Smooth muscle cell of the brain vasculature (primary cell): ENCODE measurements at regions not wholly inside any gene's neighbourhood (a gene's known extent, or its start where the extent isn't known, plus 50 kb on each side); places are given as distances from the start of the nearest gene placed in this dataset.
"Not testable (repeated sequence)": the region's sequence is repeated elsewhere in the genome, so short reads cannot be mapped to it uniquely, and the experiment has no call there.

Source experiments
- DNase-seq: peaks from one replicate; pipeline ENCODE4 v3.0.0-alpha.2; 2012; ENCODE audit warnings: low read depth, low spot score

GRCh38 chr5:27220752-27221151 lies 182.4 kb upstream of the CDH9 start:
- DNase-seq: no peak

GRCh38 chr5:27217977-27218376 lies 179.6 kb upstream of the CDH9 start:
- no peak for DNase-seq

DNA sequence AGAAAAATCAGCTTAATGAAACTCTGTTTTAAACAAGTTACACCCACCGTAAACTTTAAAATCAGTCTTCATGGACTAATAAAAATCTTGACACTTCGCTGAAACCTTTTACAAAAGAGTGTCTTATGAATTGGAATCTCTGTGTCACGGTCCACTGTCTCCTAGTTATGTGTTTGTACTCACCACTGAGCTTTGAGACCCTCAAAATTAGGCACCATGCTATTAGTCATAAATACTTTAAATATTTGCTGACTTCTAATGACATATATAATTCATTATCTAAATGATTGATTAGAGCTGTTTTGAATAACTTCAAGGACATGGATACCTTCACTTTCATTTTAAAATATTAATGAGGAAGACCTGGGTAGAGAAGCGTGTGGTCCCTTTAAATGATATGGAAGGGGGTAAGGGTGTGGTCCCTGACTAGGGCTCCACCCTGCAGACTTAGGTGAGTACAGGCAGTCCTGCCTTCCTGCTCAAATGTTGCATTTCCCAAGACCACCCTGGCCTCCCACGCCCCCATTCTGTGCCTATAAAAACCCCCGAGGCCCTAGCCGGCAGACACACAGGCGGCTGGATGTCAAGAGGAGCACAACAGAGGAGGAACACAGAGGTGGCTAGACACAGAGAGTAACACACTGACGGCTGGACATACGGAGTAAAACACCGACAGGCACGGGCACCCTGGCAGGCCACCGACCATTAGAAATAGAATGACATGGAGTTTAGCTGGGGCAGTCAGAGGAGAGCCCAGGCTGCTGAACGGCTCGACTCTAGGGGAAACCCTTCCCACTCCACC lies 179.0 kb upstream of the CDH9 start:
- no peak for DNase-seq

- no peak for DNase-seq
These were observed 178.1 kb upstream of the CDH9 start for GRCh38 chr5:27216367-27216950.

GRCh38 chr5:27208051-27208450 lies 169.7 kb upstream of the CDH9 start:
- no peak for DNase-seq

DNA sequence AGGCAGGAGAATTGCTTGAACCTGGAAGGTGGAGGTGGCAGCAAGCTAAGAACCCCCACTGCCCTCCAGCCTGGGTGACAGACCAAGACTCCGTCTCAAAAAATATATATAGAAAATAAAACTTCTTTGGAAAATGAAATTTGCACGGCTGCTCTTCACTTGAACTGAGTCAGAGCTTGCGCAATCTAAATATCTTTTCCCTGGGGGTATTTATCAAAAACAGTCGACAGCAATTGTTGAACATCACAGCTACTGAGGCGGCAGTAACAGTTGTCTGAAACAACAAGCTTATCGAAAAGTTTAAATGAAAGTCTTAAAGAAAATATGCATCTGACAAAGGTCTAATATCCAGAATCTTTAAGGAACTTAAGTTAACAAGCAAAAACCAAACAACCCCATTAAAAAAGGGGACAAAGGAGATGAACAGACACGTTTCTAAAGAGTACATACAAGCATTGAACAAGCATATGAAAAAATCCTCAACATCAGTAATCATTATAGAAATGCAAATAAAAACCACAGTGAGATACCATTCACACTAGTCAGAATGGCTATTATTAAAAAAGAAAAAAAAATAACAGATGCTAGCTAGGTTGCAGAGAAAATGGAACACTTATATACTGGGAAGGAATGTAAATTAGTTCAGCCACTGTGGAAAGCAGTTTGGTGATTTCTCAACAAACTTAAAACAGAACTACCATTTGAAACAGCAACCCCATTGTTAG lies 153.6 kb upstream of the CDH9 start:
- no peak for DNase-seq

- DNase-seq: no peak
These were observed 134.3 kb upstream of the CDH9 start for GRCh38 chr5:27172693-27173092.

DNA sequence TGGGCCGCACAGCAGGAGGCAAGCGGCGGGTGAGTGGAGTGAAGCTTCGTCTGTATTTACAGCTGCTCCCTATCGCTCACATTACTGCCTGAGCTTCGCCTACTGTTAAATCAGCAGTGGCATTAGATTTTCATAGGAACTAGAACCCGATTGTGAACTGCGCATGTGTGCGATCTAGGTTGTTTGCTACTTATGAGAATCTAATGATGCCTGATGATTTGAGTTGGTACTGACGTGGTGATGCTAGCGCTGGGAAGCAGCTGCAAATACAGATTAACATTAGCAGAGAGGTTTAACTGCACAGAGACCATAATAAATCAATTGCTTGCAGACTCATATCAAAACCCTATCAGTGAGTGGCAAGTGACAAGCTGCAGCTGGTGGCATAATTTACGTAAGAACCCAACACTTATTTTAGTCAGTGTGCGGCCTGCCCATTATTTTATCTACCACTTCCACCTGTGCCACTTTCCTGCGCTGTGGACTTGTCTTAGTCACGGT lies 133.4 kb upstream of the CDH9 start:
- no peak for DNase-seq

GRCh38 chr5:27158775-27159174 lies 120.4 kb upstream of the CDH9 start:
- DNase-seq: no peak

- no peak for DNase-seq
These were observed 119.8 kb upstream of the CDH9 start for GRCh38 chr5:27158171-27158570.

- no peak for DNase-seq
These were observed 106.1 kb upstream of the CDH9 start for GRCh38 chr5:27144456-27144855.

GRCh38 chr5:27140831-27141230 lies 102.4 kb upstream of the CDH9 start:
- no peak for DNase-seq

GRCh38 chr5:27130587-27130986 lies 92.2 kb upstream of the CDH9 start:
- DNase-seq: no peak

DNA sequence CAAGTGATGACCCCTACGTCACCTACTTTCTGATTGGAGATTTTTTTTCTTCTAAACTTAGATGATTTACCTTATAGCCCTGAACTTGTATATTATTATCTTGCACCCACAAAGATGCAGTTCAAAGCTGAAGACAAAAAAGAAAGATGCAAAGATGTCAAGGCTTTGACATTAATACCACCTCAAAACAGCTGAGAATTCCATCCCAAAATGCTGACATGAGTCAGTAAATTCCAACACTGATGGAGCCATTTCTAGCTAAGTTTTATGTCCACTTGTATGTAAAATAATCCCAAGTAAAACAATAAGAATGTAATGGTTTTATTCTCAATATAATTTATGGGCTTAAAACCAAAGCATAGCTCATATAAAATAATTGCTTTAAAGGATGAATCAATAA lies 91.5 kb upstream of the CDH9 start:
- DNase-seq: no peak

DNA sequence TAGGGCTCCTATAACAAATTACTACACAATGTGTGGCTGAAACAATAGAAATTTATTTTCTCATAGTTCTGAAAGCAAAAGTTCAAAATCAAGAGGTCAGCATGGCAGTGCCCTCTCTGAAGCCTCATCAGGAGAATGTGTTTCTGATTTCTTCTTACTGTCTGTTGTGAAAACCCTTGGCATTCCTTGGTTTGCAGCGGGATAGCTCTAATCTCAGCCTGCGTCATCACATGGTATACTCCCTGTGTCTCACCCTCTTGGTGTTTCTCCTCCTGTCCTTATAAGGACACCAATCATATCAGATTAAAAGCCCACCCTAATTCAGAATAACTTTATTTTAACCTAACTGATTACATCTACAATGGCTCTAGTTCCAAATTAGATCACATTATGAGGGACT lies 87.5 kb upstream of the CDH9 start:
- no peak for DNase-seq

DNA sequence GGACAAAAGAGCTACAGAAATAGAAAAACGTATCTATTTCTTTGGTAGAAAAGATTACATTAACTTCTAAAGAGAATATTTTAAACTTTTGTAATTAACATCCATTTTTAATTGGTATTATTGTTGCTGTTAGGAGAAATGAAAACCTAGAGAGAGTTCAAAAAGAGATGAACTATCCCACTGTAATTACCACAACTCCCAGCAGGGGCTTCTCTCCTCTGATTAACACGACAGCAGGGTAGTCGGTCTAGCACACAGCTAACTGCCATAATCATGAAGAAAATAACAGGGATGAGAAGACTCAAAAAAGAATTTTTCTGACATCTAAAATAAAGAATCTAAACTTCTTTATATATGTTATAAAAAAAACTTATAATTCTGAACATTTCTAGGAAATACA lies 86.2 kb upstream of the CDH9 start:
- no peak for DNase-seq

DNA sequence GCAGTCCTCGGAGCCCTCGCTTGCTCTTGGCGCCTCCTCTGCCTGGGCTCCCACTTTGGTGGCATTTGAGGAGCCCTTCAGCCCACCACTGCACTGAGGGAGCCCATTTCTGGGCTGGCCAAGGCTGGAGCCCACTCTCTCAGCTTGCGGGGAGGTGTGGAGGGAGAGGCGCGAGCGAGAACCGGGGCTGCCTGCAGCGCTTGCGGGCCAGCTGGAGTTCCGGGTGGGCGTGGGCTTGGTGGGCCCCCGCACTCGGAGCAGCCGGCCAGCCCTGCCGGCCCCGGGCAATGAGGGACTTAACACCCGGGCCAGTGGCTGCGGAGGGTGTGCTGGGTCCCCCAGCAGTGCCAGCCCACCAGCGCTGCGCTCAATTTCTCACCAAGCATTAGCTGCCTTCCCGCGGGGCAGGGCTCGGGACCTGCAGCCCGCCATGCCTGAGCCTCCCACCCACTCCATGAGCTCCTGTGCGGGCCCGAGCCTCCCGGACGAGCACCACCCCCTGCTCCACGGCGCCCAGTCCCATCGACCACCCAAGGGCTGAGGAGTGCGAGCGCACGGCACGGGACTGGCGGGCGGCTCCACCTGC lies 81.4 kb upstream of the CDH9 start:
- DNase-seq: not testable (repeated sequence)

DNA sequence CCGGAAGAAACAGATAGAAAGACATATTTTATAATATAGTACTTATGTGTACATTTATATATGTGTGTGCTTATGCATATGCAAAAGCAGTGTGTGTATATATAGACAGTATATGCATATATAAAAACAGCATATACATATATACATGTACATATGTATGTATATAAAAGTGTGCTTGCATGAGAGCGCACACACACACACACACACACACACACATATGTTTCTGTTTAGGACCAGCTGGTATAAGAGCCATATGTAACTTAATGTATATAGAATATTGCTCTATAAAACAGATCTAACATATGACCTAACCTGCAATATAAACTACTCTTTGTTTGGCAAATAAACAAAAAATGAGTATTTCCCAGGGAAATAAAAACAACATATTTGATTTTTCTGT lies 65.1 kb upstream of the CDH9 start:
- DNase-seq: no peak

- not testable (repeated sequence) for DNase-seq
These were observed 57.4 kb upstream of the CDH9 start for GRCh38 chr5:27095761-27096160.

- DNase-seq: no peak
These were observed 54.9 kb upstream of the CDH9 start for GRCh38 chr5:27093279-27093678.

DNA sequence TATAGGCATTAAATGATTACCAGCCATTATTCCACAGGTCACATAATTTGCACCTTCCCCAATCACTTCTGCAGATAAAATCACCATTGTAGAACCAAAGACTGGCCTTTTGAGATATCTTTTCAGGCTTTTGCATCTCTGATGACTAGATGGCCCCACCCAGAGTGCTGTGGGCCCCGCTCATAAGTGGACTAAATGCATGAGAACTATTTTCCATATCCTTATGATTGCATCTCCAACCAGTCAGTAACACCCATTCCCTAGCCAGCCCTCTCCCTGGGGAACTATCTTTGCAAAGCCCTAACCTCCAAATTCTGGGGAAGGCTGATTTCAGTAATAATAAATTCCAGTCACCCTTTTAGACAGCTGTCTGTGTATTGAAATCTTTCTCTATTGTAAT lies 53.5 kb upstream of the CDH9 start:
- DNase-seq: no peak

- not testable (repeated sequence) for DNase-seq
These were observed 50.4 kb upstream of the CDH9 start for GRCh38 chr5:27088822-27089221.
